Fibroblast of skin of back (primary cell): ENCODE measurements at regions not wholly inside any gene's neighbourhood (a gene's known extent, or its start where the extent isn't known, plus 50 kb on each side); places are given as distances from the start of the nearest gene placed in this dataset.

Source experiments
- DNase-seq: peaks from one replicate; pipeline ENCODE4 v3.0.0-alpha.2; 2013

- DNase-seq: no peak
These were observed 212.9 kb upstream of the RASA1 start for GRCh38 chr5:87054821-87055220.

- no peak for DNase-seq
These were observed 206.6 kb upstream of the RASA1 start for GRCh38 chr5:87061046-87061445.

- no peak for DNase-seq
These were observed 198.4 kb upstream of the RASA1 start for GRCh38 chr5:87069311-87069710.

GRCh38 chr5:87069974-87070608, 197.6 kb upstream of the RASA1 start:
- peak; percentile 67 for DNase-seq

GRCh38 chr5:87074072-87074471, 193.6 kb upstream of the RASA1 start:
- no peak for DNase-seq

GRCh38 chr5:87074934-87075541, 192.6 kb upstream of the RASA1 start:
- DNase-seq: no peak

- no peak for DNase-seq
These were observed 191.3 kb upstream of the RASA1 start for GRCh38 chr5:87076411-87076810.

- no peak for DNase-seq
These were observed 190.8 kb upstream of the RASA1 start for GRCh38 chr5:87076931-87077330.

- DNase-seq: no peak
These were observed 188.5 kb upstream of the RASA1 start for GRCh38 chr5:87079219-87079618.

- no peak for DNase-seq
These were observed 186.7 kb upstream of the RASA1 start for GRCh38 chr5:87081016-87081415.

GRCh38 chr5:87081511-87082372, 185.9 kb upstream of the RASA1 start:
- DNase-seq: no peak

- DNase-seq: no peak
These were observed 173.3 kb upstream of the RASA1 start for GRCh38 chr5:87094347-87094746.

- DNase-seq: no peak
These were observed 172.8 kb upstream of the RASA1 start for GRCh38 chr5:87094833-87095232.

GRCh38 chr5:87095787-87096186, 171.9 kb upstream of the RASA1 start:
- no peak for DNase-seq

GRCh38 chr5:87097664-87098063, 170.0 kb upstream of the RASA1 start:
- DNase-seq: no peak

- DNase-seq: no peak
These were observed 168.3 kb upstream of the RASA1 start for GRCh38 chr5:87099291-87099839.

- DNase-seq: peak; percentile 20
These were observed 167.7 kb upstream of the RASA1 start for GRCh38 chr5:87099968-87100367.

- DNase-seq: no peak
These were observed 166.4 kb upstream of the RASA1 start for GRCh38 chr5:87101321-87101720.

- no peak for DNase-seq
These were observed 164.8 kb upstream of the RASA1 start for GRCh38 chr5:87102841-87103240.

- no peak for DNase-seq
These were observed 163.9 kb upstream of the RASA1 start for GRCh38 chr5:87103616-87104287.

- DNase-seq: no peak
These were observed 162.1 kb upstream of the RASA1 start for GRCh38 chr5:87105577-87105976.

- DNase-seq: no peak
These were observed 157.9 kb upstream of the RASA1 start for GRCh38 chr5:87109746-87110145.

- DNase-seq: no peak
These were observed 157.0 kb upstream of the RASA1 start for GRCh38 chr5:87110721-87111120.
